HG02852 (cell line): ENCODE measurements at regions not wholly inside any gene's neighbourhood (a gene's known extent, or its start where the extent isn't known, plus 50 kb on each side); places are given as distances from the start of the nearest gene placed in this dataset.
A peak's percentile ranks its signal among the peaks of the same experiment; 100 is the strongest.

Experiments used
- ATAC-seq: cut with Tn5 transposase; IDR thresholded peaks from one replicate; pipeline ENCODE4 v1.9.1; 2021; ENCODE audit warnings: mild to moderate bottlenecking, moderate library complexity; ENCODE audit not compliant: unreplicated experiment

- no peak for ATAC-seq
Observed at GRCh38 chr13:33891196-33891742, 73.3 kb downstream of the RFC3 start.

- no peak for ATAC-seq
Observed at GRCh38 chr13:33893559-33893958, 75.6 kb downstream of the RFC3 start.

GRCh38 chr13:33904431-33904830 is 86.5 kb downstream of the RFC3 start:
- no peak for ATAC-seq

- ATAC-seq: no peak
Observed at GRCh38 chr13:33908116-33908515, 90.2 kb downstream of the RFC3 start.

GRCh38 chr13:33910255-33910654 is 92.3 kb downstream of the RFC3 start:
- no peak for ATAC-seq

- ATAC-seq: no peak
Observed at GRCh38 chr13:33911521-33911920, 93.6 kb downstream of the RFC3 start.

- ATAC-seq: no peak
Observed at GRCh38 chr13:33913829-33914228, 95.9 kb downstream of the RFC3 start.

- ATAC-seq: no peak
Observed at GRCh38 chr13:33917190-33917589, 99.2 kb downstream of the RFC3 start.

- ATAC-seq: no peak
Observed at GRCh38 chr13:33918199-33918932, 100.4 kb downstream of the RFC3 start.

GRCh38 chr13:33919120-33919519 is 101.2 kb downstream of the RFC3 start:
- no peak for ATAC-seq

GRCh38 chr13:33925563-33925962 is 107.6 kb downstream of the RFC3 start:
- no peak for ATAC-seq

GRCh38 chr13:33927315-33927714 is 109.4 kb downstream of the RFC3 start:
- ATAC-seq: no peak

- ATAC-seq: peak; percentile 69
Observed at GRCh38 chr13:33931397-33932311, 113.7 kb downstream of the RFC3 start.

GRCh38 chr13:33932769-33933406 is 114.9 kb downstream of the RFC3 start:
- no peak for ATAC-seq

- ATAC-seq: no peak
Observed at GRCh38 chr13:33933810-33934209, 115.9 kb downstream of the RFC3 start.

GRCh38 chr13:33934343-33934742 is 116.4 kb downstream of the RFC3 start:
- no peak for ATAC-seq

- no peak for ATAC-seq
Observed at GRCh38 chr13:33934951-33935371, 117.0 kb downstream of the RFC3 start.

GRCh38 chr13:33935969-33936368 is 118.0 kb downstream of the RFC3 start:
- ATAC-seq: no peak

GRCh38 chr13:33937373-33938098 is 119.6 kb downstream of the RFC3 start:
- no peak for ATAC-seq

GRCh38 chr13:33940256-33940655 is 122.3 kb downstream of the RFC3 start:
- no peak for ATAC-seq

- ATAC-seq: no peak
Observed at GRCh38 chr13:33940898-33941297, 122.9 kb downstream of the RFC3 start.
